ENCODE measurements at regions not wholly inside any gene's neighbourhood (a gene's known extent, or its start where the extent isn't known, plus 50 kb on each side); places are given as distances from the start of the nearest gene placed in this dataset.

DNA sequence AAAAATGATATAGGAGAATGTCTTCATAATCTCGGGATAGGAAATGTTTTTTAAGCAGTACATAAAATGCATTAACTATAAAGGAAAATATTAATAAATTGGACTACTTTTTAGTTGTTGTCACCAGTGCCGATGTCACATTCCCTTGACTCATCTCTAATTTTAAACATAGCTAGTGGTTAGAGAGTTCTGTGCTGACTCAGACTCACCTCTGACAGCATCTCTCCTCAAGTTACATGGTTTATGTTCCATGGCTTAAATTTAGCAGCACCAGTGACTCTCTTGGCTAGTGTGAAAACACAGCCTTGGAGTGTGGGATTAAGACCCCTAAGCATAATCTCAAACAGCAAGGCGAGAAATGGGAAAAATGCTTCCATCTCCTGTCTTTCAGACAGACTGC, 311.8 kb upstream of the MMS22L start:
- no peak for DNase-seq

DNA sequence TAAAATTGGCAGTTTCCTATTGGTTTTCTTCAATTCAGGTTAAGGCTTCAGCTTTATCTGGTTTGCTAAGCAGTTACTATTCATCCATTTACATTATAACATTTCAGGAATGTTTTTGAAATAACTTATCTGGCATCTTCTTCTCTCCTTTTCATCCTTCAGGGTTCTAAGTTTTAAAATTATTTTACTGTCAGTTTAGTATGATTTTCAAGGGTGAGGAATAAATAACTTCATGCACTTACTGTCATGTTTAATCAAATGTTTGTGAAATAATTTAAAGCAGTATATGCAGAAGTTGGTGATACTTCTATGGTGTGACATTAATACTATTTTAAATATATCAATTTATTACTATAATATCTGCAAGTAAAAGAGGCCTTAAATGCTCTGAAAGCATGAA, 338.1 kb upstream of the MMS22L start:
- DNase-seq, result no peak

DNA sequence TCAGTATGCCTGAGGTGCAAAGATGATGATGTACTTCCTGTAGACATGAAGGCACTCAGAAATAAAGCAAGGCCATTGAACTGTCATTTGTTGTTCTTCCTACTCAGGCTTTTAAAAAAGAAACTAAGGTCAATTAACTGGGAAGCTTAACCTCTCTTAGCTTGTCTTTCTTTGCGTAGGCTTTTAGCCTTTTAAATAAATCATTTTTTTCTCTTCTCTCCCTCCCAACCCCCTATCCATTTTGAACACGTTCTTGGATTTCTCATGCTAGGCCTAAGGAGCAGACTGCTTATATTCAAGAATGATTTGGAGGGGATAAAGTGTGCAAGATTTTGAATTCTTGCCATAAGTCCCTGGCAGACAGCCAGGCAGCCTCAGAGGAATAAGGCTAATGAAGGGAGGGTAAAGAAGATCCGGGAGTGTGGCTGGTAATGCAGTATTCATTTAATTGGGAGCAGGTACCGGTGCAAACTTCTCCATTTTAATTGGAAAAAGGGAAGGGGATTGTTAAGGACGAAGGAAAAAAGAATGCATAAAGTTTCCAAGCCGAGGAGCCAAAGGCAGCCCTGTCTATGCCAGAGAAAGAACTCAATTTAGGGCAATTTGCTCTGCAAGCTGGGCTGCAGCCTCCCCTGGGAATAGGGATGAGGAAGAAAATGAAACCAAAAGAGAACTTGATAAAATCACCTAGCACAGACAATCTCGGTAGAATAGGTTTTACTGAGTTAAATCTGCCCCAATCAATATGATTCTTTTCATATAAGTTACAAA, 343.8 kb upstream of the MMS22L start:
- no peak for DNase-seq

GRCh38 chr6:97629180-97629579, 346.2 kb upstream of the MMS22L start:
- DNase-seq, result no peak

GRCh38 chr6:97630604-97631003, 347.6 kb upstream of the MMS22L start:
- no peak for DNase-seq

GRCh38 chr6:97632341-97632740, 349.3 kb upstream of the MMS22L start:
- no peak for DNase-seq

GRCh38 chr6:97639702-97640101, 356.7 kb upstream of the MMS22L start:
- no peak for DNase-seq

- no peak for DNase-seq
These were observed 361.3 kb upstream of the MMS22L start for GRCh38 chr6:97644353-97644752.

GRCh38 chr6:97645757-97646156, 362.7 kb upstream of the MMS22L start:
- DNase-seq, result no peak

GRCh38 chr6:97653076-97653475, 370.1 kb upstream of the MMS22L start:
- DNase-seq, result no peak

DNA sequence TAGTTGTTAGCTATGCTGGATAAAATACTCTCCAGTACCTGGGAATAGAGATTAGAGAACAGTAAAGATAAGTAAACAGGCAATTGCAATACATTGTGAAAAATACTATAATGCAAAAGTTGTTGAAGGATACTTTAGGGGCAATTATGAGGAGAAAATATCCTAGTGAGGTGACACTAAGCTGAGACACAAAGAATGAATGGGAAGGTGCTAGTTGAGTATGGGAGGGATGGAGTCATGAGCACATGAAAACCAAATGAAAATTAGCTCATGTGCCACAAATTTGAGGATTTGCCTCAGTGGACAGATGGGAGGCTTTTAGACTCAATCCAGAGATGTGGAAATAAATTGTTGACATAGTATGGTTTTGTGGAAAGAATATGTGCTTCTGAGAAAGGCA, 370.5 kb upstream of the MMS22L start:
- DNase-seq, result no peak

DNA sequence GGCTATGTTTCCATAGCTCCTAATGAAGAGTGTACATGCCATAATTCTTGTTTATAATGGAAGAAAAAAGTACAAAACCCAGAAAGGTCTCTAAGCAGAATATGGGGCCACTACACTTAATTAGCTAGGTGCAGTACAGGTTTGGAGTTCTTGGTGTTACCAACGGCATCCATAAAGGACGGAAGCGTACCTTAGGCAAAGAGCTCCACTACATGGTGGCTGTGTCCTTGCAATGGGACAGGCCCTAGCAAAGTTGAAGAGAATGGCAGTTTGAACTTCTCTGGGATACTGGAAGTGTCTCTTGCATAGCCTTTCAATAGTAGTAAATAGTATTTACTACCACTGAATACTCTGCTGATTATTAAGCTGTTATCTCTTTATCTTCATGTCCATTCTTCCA, 371.7 kb upstream of the MMS22L start:
- no peak for DNase-seq

- DNase-seq, result no peak
These were observed 373.2 kb upstream of the MMS22L start for GRCh38 chr6:97656236-97656635.

DNA sequence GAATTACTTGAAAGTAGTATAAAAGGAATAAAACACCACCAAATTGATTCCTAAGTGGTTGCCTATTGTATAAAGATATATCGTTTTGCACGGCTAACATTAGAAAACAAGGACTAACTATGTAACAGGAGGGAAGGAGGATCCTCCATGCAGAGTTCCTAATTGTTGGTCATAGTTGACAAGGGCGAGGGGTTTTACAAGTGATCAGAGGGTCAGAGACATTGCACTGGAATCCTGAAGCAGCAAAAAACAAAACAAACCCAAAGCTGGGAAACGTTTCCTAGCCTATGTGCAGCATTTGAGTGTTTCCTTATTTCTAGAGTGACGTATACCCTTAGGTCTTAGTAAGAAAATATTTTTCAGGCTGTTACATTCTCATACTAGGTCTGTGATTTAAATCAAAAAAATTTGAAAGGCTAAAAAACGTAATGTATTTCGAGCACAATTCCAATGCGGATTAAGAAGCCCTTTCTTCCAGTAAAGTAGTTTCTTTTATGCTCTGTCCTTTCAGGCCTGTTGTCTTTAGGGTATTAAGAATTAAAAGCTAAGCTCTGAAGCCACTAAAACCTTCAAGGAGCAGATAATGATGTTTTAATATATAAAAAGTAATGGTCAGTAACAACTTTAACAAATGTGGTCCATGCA, 373.8 kb upstream of the MMS22L start:
- DNase-seq, result no peak

DNA sequence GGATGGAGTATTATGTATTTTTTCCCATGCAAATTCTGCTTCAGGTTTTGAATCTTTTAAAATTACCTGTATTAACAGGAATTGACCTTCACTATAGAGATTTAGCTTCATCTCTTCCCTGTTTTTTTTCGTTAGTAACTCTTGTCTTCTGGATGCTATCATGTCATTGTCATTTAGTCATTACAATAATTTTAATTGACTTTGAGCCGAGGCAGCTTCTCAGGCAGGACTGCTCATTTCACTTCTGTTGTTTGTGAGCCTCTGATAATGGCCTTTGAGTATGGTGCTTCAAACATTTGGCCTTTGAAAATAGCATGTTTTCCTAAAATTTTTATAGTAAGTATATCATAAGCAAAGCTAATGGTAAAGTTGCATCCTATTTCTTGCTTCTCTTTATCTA, 375.1 kb upstream of the MMS22L start:
- no peak for DNase-seq

DNA sequence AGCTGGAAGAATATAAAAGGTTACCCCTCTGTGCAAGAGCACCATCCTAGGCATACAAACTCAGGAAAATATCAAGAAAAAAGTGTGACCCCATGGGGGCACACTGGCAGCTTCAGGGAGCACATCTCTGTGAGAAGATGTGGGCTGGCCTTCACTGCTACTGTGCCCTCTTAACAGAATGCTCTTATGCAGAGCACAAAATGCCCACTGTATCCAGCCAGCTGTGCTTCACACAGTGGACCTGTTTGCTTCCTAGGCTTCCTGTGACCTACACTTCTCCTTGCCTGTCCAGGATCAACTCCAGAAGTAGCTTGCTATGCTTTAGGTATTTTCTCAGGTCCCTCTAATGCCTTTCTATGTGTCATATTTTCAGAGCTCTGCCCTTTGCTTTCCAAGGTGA, 380.2 kb upstream of the MMS22L start:
- DNase-seq, result no peak

- no peak for DNase-seq
These were observed 382.4 kb upstream of the MMS22L start for GRCh38 chr6:97665446-97665845.

DNA sequence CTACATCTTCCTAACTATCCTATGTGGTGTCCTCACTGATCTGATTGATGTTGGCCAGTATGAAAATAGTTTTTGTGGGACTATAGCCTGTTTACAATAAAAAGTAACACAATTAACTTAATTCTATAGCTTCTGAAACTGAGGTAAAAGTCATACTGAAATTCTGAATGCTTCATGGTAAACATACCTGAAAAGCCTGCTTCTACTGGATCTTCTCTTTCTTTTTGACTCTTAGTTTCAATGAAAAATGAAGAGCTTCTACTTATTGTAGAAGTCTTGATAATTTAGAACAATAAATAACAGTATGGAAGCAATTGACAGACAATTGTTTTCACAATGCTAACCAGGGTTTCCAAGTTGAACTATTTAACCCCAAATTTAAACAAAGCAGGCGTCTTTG, 383.9 kb upstream of the MMS22L start:
- no peak for DNase-seq

DNA sequence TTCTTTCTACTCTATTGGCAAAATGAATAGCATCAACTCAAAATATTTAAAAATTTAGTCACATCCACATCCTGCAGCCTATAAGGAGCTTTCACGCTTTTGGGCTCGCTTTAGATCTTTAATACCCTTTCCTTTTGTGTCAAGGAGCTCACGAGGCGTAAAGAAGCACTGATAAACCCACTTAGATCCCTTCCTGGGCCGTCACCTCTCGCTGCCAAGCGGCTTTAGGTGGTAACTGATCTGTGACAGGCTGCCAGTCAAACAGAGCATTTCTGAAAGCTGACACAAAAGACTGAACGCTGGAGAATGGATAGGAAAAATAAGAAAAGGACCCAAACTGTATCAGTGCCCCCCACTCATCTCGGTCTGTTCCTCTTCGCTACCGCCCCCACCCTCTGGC, 385.7 kb upstream of the MMS22L start:
- no peak for DNase-seq

- no peak for DNase-seq
These were observed 386.4 kb upstream of the MMS22L start for GRCh38 chr6:97669191-97670031.

- no peak for DNase-seq
These were observed 391.8 kb upstream of the MMS22L start for GRCh38 chr6:97674802-97675201.

GRCh38 chr6:97677626-97678025, 394.6 kb upstream of the MMS22L start:
- DNase-seq, result no peak

DNA sequence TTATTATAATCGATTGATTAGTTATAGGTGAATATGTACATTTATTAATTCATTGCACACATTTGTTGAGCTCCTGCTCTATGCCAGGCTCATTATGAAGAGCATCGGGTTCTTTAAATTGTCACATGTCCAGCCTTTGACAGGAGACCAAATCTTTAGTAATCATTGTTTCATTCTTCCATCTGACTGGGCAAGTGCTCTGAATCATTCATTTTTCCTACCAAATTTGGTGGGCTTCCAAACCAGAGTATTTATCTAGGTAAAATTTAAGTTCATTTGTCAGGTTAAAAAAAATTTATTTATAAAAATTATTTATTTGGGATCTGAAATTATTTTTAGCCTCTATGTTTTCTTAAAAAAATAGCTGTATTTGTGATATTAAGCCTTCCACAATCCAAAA, 404.9 kb upstream of the MMS22L start:
- DNase-seq, result no peak
